Lung (tissue), 11 donors: ENCODE measurements at regions not wholly inside any gene's neighbourhood (a gene's known extent, or its start where the extent isn't known, plus 50 kb on each side); places are given as distances from the start of the nearest gene placed in this dataset.

Source experiments
- ATAC-seq: fragments of 200-7000 bp; cut with Tn5 transposase; one replicate; pipeline ENCODE4 v1.9.1; 2020; ENCODE audit warnings: moderate number of reproducible peaks; ENCODE audit not compliant: insufficient read depth, low FRiP score
- DNase-seq, 3 donors: peaks; one replicate each; pipeline ENCODE4 v3.0.0-alpha.2; 2013 to 2017
- H3K27ac ChIP-seq, 2 donors: one replicate each; pipeline ENCODE4 v1.5.1; 2013; ENCODE audit warnings: mild to moderate bottlenecking in 2 of 2, moderate library complexity in 2 of 2, control low read depth in 1 of 2, inconsistent platforms in 1 of 2, low read depth in 1 of 2, low read length in 1 of 2
- H3K27me3 ChIP-seq, 3 donors: one replicate each; pipeline ENCODE4 v1.5.1; 2013; ENCODE audit warnings: low read length in 2 of 3; ENCODE audit not compliant: control insufficient read depth in 3 of 3, insufficient read depth in 3 of 3
- H3K36me3 ChIP-seq, 4 donors: one replicate each; pipeline ENCODE4 v1.5.1; 2013; ENCODE audit warnings: low read length in 4 of 4, mild to moderate bottlenecking in 1 of 4, moderate library complexity in 1 of 4; ENCODE audit not compliant: control insufficient read depth in 4 of 4, insufficient read depth in 4 of 4
- H3K4me1 ChIP-seq, 5 donors: one replicate each; pipeline ENCODE4 v1.5.1; 2013; ENCODE audit warnings: low read length in 5 of 5, mild to moderate bottlenecking in 2 of 5, moderate library complexity in 1 of 5; ENCODE audit not compliant: control insufficient read depth in 5 of 5, insufficient read depth in 5 of 5
- H3K4me3 ChIP-seq: one replicate; pipeline ENCODE4 v1.5.1; 2013; ENCODE audit warnings: mild to moderate bottlenecking, control low read depth, moderate library complexity
- H3K9ac ChIP-seq, 2 donors: one replicate each; pipeline ENCODE4 v1.5.1; 2013; ENCODE audit warnings: low read length in 2 of 2, control low read depth in 1 of 2; ENCODE audit not compliant: insufficient read depth in 1 of 2
- H3K9me3 ChIP-seq, 4 donors: one replicate each; pipeline ENCODE4 v1.5.1; 2013; ENCODE audit warnings: low read length in 3 of 4, mild to moderate bottlenecking in 1 of 4, moderate library complexity in 1 of 4; ENCODE audit not compliant: control insufficient read depth in 4 of 4, insufficient read depth in 3 of 4
- CTCF ChIP-seq: IDR thresholded peaks from 2 replicates; pipeline ENCODE4 v1.5.1; 2012; ENCODE audit warnings: mild to moderate bottlenecking; ENCODE audit errors: control extremely low read depth, extremely low read depth
- WGBS, 2 donors: extraction: QIAGEN DNeasy Blood & Tissue Kit; methylation state at CpG; one replicate each; pipeline ENCODE4 v1.1.7; 2013; 5-methylcytosine and 5-hydroxymethylcytosine counted together
- donor health status: control.
- donor health status: control.
- donor health status: Bipolar disorder and iron deficiency.
- donor health status: healthy.
- donor health status: DM: yes; HTN: yes; CAD: no.

GRCh38 chr3:177557548-177557947, 360.3 kb upstream of the TBL1XR1 start:
- DNase-seq (no peak), ATAC-seq (no peak)
- H3K27ac ChIP-seq: no peak overlapping the region
- H3K9me3 ChIP-seq: no peaks in the 10 kb centered on the region
- no peak for TF ChIP-seq CTCF
- no peaks in the 10 kb centered on the region for H3K36me3 ChIP-seq
- H3K4me3 ChIP-seq: no peak overlapping the region
- no peaks in the 10 kb centered on the region for H3K27me3 ChIP-seq
- no peak overlapping the region for H3K9ac ChIP-seq
- H3K4me1 ChIP-seq: peaks cover 0 to 2% (median 0%) of the 10 kb centered on the region in 5 donors
- 90 to 92% methylated on average over 3 of the region's 3 CpGs for WGBS, 2 donors

DNA sequence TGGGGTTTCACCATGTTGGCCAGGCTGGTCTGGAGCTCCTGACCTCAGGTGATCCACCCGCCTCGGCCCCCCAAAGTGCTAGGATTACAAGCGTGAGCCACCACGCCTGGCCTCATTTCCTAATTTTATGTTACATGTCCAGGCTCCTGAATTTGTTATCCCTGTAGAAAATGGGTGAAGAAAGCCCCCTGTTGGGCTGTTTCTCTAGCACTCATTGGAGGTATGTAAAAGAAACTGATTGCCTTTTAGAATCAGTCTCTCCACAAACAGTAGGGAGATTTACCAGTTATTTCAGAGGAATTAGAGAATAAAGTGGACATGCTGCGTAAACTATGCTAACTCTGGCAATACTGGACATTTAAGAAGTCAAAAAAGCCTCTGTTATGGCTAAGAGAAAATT, 364.1 kb upstream of the TBL1XR1 start:
- no peak overlapping the region for H3K4me3 ChIP-seq
- no peak for ATAC-seq

DNA sequence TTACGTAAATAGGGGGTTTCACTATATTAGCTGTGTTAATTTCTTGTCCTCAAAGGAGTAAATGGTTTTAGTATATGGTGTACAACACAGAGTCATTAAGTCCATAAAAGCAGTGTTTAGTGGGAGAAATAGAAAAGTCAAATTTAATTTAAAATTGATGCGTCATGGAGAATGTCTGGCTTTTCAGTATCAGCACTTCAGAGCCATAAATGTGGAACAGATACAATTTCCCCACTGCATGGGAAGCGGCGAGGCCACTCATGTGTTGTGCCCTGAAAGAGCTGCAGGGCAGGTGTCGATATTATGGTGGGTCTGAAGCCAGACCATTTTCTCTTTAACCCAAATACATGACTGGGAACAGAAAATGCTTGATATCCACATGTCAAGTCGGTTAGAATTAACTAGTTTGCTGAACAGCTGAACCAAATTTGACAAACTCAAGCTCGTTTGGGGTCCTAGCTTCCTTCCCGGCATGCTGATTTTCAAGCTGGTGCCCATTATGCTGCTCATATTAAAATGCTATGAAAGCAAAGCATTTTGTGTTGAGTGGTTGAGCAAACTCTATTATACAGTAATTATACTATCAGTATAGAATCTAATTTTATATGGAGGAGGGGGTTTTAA, 364.6 kb upstream of the TBL1XR1 start:
- 95 to 96% methylated on average over 8 of the region's 8 CpGs for WGBS, 2 donors
- no peak for TF ChIP-seq CTCF
- no peak overlapping the region for H3K4me3 ChIP-seq
- H3K36me3 ChIP-seq: no peaks in the 10 kb centered on the region
- H3K9ac ChIP-seq: no peak overlapping the region
- no peak for ATAC-seq
- no peak overlapping the region for H3K27ac ChIP-seq
- H3K9me3 ChIP-seq: no peaks in the 10 kb centered on the region
- H3K4me1 ChIP-seq: peaks cover 0 to 4% (median 0%) of the 10 kb centered on the region in 5 donors
- H3K27me3 ChIP-seq: no peaks in the 10 kb centered on the region
- DNase-seq: no peak

More for the DNA sequence above, 364.1 kb upstream of the TBL1XR1 start:
- DNase-seq: no peak
- Histone ChIP-seq H3K27me3 (no peaks in the 10 kb centered on the region), H3K27ac (no peak overlapping the region), H3K9ac (no peak overlapping the region), H3K36me3 (no peaks in the 10 kb centered on the region), H3K4me1 (peaks cover 0 to 4% (median 0%) of the 10 kb centered on the region in 5 donors), H3K9me3 (no peaks in the 10 kb centered on the region)
- no peak for TF ChIP-seq CTCF
- 95 to 97% methylated on average over 5 of the region's 5 CpGs for WGBS, 2 donors
